SK-N-DZ (cell line): ENCODE measurements at regions not wholly inside any gene's neighbourhood (a gene's known extent, or its start where the extent isn't known, plus 50 kb on each side); places are given as distances from the start of the nearest gene placed in this dataset.

Experiments
- small RNA-seq, 2 experiments: library from RNA; depleted of rRNA; stranded (forward); fragments of <200 nt; gene quantifications; one replicate each; pipeline ENCODE3, GENCODE V24; 2014

Small RNA genes lying in the stretch of these regions (small RNA-seq; reads per million reads assigned to genes)
- gene DYNLL1P7 = 0 reads per million in 2 experiments
